ENCODE measurements at regions not wholly inside any gene's neighbourhood (a gene's known extent, or its start where the extent isn't known, plus 50 kb on each side); places are given as distances from the start of the nearest gene placed in this dataset.

- TF ChIP-seq CTCF (conservative IDR thresholded peaks at IDR 0.05; ENCODE audit: low read depth, low read length) (no peak), EZH2 (IDR thresholded peaks at IDR 0.05; ENCODE audit: low read length, unreplicated experiment) (no peak), EZH2phosphoT487 (IDR thresholded peaks at IDR 0.05; ENCODE audit: borderline replicate concordance, low read length) (no peak)
Observed at GRCh38 chr12:92382383-92382878, 236.8 kb upstream of the BTG1 start.
